ENCODE measurements at regions not wholly inside any gene's neighbourhood (a gene's known extent, or its start where the extent isn't known, plus 50 kb on each side); places are given as distances from the start of the nearest gene placed in this dataset.

GRCh38 chr20:54806462-54806861, 331.1 kb downstream of the DOK5 start:
- TF ChIP-seq, protein P1, sequence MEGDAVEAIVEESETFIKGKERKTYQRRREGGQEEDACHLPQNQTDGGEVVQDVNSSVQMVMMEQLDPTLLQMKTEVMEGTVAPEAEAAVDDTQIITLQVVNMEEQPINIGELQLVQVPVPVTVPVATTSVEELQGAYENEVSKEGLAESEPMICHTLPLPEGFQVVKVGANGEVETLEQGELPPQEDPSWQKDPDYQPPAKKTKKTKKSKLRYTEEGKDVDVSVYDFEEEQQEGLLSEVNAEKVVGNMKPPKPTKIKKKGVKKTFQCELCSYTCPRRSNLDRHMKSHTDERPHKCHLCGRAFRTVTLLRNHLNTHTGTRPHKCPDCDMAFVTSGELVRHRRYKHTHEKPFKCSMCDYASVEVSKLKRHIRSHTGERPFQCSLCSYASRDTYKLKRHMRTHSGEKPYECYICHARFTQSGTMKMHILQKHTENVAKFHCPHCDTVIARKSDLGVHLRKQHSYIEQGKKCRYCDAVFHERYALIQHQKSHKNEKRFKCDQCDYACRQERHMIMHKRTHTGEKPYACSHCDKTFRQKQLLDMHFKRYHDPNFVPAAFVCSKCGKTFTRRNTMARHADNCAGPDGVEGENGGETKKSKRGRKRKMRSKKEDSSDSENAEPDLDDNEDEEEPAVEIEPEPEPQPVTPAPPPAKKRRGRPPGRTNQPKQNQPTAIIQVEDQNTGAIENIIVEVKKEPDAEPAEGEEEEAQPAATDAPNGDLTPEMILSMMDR (IDR thresholded peaks at IDR 0.05), result no peak
- TF ChIP-seq POLR2A (IDR thresholded peaks at IDR 0.05), result no peak
- TF ChIP-seq EP300 (IDR thresholded peaks at IDR 0.05), result no peak
